ENCODE measurements at regions not wholly inside any gene's neighbourhood (a gene's known extent, or its start where the extent isn't known, plus 50 kb on each side); places are given as distances from the start of the nearest gene placed in this dataset.

GRCh38 chr9:108217431-108218349 lies 638.1 kb downstream of the ACTL7B start:
- no peak for DNase-seq

DNA sequence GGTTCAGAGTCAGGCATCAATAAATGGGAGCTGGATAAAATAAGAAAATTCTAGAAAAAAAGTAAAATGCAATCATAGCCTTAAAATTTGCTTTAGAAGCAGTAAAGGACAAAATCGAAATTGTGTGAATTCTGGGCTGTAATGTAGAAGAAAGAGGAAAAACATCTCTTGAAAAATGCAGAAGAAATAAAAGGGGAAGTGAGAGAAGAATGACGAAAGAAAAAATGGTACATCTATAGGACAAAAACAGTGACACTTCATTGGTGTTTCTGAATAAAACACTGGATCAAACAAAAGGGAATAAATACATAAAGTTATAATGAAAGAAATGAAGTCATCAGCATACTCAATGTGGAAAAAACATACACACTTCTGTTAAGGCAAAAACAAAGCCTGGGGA lies 642.3 kb downstream of the ACTL7B start:
- DNase-seq, result peak in 2 of 4 experiments; percentile 70 to 79

DNA sequence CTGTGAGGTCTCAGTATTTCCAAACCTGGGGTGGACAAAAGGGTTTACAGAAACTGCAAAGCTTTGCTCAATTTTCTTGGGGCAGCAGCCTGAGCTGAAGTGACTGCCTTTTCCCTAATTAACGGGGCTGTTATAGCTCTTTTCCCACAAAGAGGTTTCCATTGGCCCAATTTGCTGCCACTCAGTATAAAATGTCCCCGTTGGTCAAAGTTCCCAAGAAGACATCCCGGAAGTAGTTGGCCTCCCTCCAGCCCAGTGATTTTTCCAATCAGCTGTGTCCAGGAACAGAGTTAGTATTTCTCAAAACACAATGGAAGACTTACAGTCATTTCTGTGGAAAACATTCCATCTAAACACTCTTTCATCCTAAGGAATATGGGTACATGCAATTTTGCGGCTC lies 643.6 kb downstream of the ACTL7B start:
- DNase-seq, result no peak

DNA sequence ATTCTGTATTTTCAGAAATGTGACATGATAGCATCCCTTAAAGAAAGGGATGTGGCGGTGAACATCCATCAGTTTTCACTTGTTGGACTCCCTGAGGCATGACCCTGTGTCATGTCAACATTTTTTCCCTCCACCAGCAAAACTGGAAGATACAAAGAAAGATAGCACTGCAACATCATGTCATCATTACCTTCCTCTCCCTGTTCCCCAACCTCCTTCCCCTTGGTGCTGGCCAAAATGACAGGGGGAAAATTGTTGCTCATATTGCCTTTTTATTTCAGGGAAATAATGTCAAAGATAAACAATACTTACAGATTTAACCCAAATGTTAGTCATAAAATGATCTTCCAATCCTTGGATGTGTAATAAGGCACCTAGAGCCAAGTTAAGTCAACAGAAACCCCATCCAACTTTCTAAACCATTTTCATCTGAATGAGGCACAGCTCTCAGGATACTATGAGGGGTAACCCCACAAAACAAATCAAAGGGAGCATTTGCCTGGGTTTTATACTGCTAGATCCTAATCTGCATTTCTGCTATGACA lies 644.3 kb downstream of the ACTL7B start:
- DNase-seq, result no peak

GRCh38 chr9:108209132-108209685 lies 646.6 kb downstream of the ACTL7B start:
- DNase-seq, result peak in 3 of 4 experiments; percentile 9 to 16 (median 10)

GRCh38 chr9:108207561-108208165 lies 648.1 kb downstream of the ACTL7B start:
- DNase-seq, result no peak

DNA sequence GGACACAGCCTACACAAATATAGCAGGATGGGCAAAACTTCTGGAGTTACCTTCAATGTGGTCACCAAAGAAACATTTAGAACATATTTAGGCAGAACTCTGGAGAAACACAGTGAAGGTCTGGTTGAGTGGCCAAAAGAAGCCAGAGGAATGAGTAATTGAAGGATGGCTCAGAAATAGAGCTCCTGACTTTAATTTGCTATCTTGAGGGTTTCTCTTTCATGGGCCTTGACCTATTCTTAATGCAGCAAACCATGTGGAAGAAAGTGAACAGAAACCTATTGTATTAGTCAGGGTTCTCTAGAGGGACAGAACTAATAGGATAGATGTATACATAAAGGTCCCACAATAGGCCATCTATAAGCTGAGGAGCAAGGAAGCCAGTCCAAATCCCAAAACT lies 650.5 kb downstream of the ACTL7B start:
- DNase-seq, result no peak

DNA sequence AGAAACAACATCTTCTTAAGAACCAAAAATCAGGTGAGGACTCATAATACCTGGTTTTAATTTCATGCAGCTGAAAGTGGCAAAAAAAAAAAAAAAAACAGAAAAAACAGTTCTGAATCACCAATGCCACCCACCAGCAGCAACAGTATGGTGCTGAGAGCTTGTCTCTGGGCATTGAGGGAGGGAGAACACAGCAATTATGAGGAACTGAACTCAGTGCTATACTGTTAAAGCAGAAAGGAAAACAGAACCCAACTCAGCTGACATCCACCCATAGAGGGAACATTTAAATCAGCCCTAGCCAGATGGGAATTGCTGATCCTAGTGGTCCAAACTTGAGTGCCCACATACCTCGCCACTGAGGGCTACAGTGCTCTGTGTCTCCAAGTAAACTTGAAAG lies 657.9 kb downstream of the ACTL7B start:
- DNase-seq, result peak; percentile 54 to 83 (median 74)

- no peak for DNase-seq
These were observed 658.8 kb downstream of the ACTL7B start for GRCh38 chr9:108197008-108197365.

- no peak for DNase-seq
These were observed 659.3 kb downstream of the ACTL7B start for GRCh38 chr9:108196332-108197007.

GRCh38 chr9:108194154-108194553 lies 661.6 kb downstream of the ACTL7B start:
- DNase-seq, result no peak

GRCh38 chr9:108193026-108193710 lies 662.6 kb downstream of the ACTL7B start:
- DNase-seq, result no peak

GRCh38 chr9:108191065-108191464 lies 664.7 kb downstream of the ACTL7B start:
- DNase-seq, result peak; percentile 51 to 75 (median 58)

DNA sequence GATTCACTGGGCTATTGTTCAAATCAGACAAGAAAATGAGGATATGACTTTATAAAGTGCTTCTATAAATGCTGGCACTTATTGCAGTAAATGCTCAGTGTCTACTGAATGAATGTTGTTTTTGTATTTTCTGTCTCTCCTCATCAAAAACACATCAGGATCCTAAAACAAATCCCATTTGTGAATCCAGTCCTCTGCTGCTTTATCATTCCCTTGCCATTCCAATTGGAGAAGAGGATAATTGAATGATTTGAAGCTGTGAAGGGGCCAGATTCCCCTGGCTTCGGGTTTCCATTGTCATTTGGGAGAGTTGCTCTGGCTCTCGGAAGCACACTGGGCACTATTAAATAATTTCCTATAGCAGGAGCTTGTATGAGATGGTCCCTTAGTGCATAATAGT lies 666.8 kb downstream of the ACTL7B start:
- DNase-seq, result no peak

- DNase-seq, result no peak
These were observed 667.3 kb downstream of the ACTL7B start for GRCh38 chr9:108188482-108188881.

DNA sequence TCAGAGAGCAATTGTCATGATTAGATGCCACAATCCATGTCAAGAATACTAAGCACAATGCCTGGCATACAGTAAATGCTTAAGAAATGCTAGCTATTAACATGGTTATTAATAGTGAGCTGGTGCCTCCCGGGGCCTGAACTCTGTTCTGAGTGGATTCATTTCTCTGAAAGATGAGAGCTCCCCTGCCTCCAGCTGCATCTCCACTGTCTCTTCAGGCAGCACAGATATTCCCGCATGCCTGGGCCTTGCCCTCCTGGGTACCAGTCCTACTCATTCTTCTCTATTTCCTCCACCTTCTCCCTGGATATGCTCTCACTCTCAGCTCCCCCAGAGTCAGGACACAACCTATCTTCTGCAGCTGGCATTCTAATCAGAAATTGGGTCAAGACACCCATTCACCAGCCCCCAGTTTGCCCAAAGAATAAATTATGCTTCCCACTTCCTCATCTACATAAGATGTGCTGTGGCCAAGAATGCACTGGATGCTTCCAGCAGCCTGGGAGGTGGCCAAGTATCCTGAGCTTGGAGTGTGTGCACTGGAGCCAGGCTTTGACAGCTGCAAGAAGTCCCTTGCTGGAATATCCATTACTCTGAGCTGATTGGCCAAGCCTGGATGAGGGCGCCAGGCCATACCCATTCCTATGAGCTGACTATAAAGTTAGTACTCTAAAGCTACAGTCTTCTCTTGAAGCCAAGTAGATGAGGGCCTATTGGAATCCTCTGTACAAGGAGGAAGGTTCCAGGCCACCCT lies 669.0 kb downstream of the ACTL7B start:
- no peak for DNase-seq

- DNase-seq, result no peak
These were observed 670.2 kb downstream of the ACTL7B start for GRCh38 chr9:108185613-108186012.

- DNase-seq, result peak; percentile 49 to 63 (median 55)
These were observed 670.8 kb downstream of the ACTL7B start for GRCh38 chr9:108184941-108185340.

- DNase-seq, result no peak
These were observed 671.8 kb downstream of the ACTL7B start for GRCh38 chr9:108184009-108184408.

- DNase-seq, result peak; percentile 51 to 83 (median 71)
These were observed 672.8 kb downstream of the ACTL7B start for GRCh38 chr9:108182950-108183381.

GRCh38 chr9:108182270-108182669 lies 673.5 kb downstream of the ACTL7B start:
- DNase-seq, result no peak
